Stomach (tissue), 8 donors: ENCODE measurements at regions not wholly inside any gene's neighbourhood (a gene's known extent, or its start where the extent isn't known, plus 50 kb on each side); places are given as distances from the start of the nearest gene placed in this dataset.
A peak's percentile ranks its signal among the peaks of the same experiment; 100 is the strongest.

Experiments used
- DNase-seq, 2 donors: peaks; one replicate each; pipeline versions ENCODE4 v3.0.0 to v3.0.0-alpha.2; 2013 to 2019
- H3K27ac ChIP-seq, 5 donors: fragments of 200-600 bp in 4 of 5; sonication (generic) in 4 of 5; one replicate each; pipeline ENCODE4 v1.5.1; 2013 to 2019; ENCODE audit warnings: mild to moderate bottlenecking in 1 of 5, moderate library complexity in 1 of 5
- H3K27me3 ChIP-seq, 3 donors: fragments of 200-600 bp; sonication (generic); one replicate each; pipeline ENCODE4 v1.5.1; 2017 to 2019; ENCODE audit warnings: mixed run types in 1 of 3
- H3K36me3 ChIP-seq, 4 donors: fragments of 200-600 bp; sonication (generic); 1 replicate in 3 of 4; 2 replicates in 1 of 4; pipeline ENCODE4 v1.5.1; 2016 to 2019
- H3K4me1 ChIP-seq, 4 donors: fragments of 200-600 bp; sonication (generic); one replicate each; pipeline ENCODE4 v1.5.1; 2016 to 2019
- H3K4me3 ChIP-seq, 4 donors: fragments of 200-600 bp; sonication (generic) in 3 of 4; one replicate each; pipeline ENCODE4 v1.5.1; 2016 to 2019; ENCODE audit warnings: mild to moderate bottlenecking in 1 of 4
- H3K9me3 ChIP-seq, 4 donors: fragments of 200-600 bp; sonication (generic); one replicate each; pipeline ENCODE4 v1.5.1; 2016 to 2019
- EP300 ChIP-seq: sonication (generic); formaldehyde crosslinking; IDR thresholded peaks from one replicate; pipeline ENCODE4 v1.6.1; 2017; ENCODE audit warnings: antibody characterized with exemption
- POLR2A ChIP-seq, 4 donors: fragments of 450-650 bp; IDR thresholded peaks; one replicate each; pipeline ENCODE4 v1.6.1; 2016; ENCODE audit warnings: antibody characterized with exemption in 4 of 4, control low read depth in 2 of 4, mild to moderate bottlenecking in 1 of 4, moderate library complexity in 1 of 4
- POLR2AphosphoS5 ChIP-seq, 3 donors: sonication (generic); formaldehyde crosslinking; IDR thresholded peaks; one replicate each; pipeline ENCODE4 v1.6.1; 2016; ENCODE audit warnings: antibody characterized with exemption in 3 of 3
- WGBS, 5 donors: extraction: QIAGEN DNeasy Blood & Tissue Kit in 3 of 5; methylation state at CpG; one replicate each; pipeline versions ENCODE4 v1.1.5 to v1.1.7; 2013 to 2018; 5-methylcytosine and 5-hydroxymethylcytosine counted together
- intact Hi-C: fragments of 100-400 bp; cut with DNase I; formaldehyde crosslinking; loops from one replicate; pipeline ENCODE4 v1.15.1; 2023; ENCODE audit warnings: low total_unique reads
- TF ChIP-seq, protein P1 (sequence below), 7 experiments: fragments of 450-650 bp in 4 of 7; fragments of 200-600 bp in 3 of 7; sonication (generic) in 3 of 7; IDR thresholded peaks; one replicate each; pipeline ENCODE4 v1.5.1; 2016 to 2019; ENCODE audit warnings: antibody characterized with exemption in 7 of 7, control low read depth in 2 of 7, mild to moderate bottlenecking in 1 of 7
- donor health status: healthy with polysubstance abuse.
- donor health status: Bipolar disorder and iron deficiency.
- donor health status: healthy.

DNA sequence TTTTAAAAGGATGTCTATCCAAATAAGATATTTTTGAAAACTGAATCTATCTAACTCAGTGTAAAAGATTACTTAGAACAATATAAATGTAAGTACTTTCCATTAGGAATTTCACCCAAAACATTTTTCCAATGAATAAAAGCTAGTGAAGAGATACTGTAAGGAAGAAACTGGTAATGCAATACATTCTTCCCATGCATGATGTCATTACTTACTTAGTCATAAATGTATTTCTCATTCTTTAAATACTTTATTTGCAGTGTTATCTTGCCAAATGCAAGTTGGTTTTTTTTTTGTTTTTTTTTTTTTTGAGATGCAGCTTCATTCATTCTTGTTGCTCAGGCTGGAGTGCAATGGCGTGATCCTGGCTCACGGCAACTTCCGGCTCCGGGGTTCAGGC, 265.6 kb downstream of the PHF14 start:
- intact Hi-C loops, result no loop called here

DNA sequence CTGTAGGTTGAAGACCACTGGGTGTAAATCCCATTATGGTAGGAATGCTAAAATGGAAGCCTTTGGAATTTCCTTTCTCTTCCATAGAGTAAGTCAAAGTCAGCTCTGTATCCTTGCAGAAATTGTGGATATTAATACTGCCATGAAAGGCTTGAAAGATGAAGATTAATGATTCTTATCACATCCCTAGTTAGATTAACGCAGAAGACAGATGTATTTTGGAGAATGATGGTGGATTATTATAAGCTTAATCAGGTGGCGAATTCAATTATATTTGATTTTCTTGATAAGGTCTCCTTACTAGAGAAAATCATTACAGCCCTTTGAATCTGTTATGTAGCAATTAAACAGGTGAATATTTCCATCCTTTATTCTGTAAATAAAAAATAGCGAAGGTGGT, 270.1 kb downstream of the PHF14 start:
- no peak overlapping the region for H3K27ac ChIP-seq
- no peaks in the 10 kb centered on the region for H3K9me3 ChIP-seq
- no peaks in the 10 kb centered on the region for H3K27me3 ChIP-seq
- WGBS, 5 donors, result 87 to 98% (median 93%) methylated on average over 3 of the region's 3 CpGs
- no peak overlapping the region for H3K4me3 ChIP-seq
- TF ChIP-seq POLR2AphosphoS5 (IDR thresholded peaks at IDR 0.05), result no peak
- no peak for TF ChIP-seq EP300
- TF ChIP-seq POLR2A (IDR thresholded peaks at IDR 0.05), result no peak
- TF ChIP-seq, protein P1, sequence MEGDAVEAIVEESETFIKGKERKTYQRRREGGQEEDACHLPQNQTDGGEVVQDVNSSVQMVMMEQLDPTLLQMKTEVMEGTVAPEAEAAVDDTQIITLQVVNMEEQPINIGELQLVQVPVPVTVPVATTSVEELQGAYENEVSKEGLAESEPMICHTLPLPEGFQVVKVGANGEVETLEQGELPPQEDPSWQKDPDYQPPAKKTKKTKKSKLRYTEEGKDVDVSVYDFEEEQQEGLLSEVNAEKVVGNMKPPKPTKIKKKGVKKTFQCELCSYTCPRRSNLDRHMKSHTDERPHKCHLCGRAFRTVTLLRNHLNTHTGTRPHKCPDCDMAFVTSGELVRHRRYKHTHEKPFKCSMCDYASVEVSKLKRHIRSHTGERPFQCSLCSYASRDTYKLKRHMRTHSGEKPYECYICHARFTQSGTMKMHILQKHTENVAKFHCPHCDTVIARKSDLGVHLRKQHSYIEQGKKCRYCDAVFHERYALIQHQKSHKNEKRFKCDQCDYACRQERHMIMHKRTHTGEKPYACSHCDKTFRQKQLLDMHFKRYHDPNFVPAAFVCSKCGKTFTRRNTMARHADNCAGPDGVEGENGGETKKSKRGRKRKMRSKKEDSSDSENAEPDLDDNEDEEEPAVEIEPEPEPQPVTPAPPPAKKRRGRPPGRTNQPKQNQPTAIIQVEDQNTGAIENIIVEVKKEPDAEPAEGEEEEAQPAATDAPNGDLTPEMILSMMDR (IDR thresholded peaks at IDR 0.05), result no peak
- DNase-seq, result no peak
- no peaks in the 10 kb centered on the region for H3K36me3 ChIP-seq
- no peaks in the 10 kb centered on the region for H3K4me1 ChIP-seq
- intact Hi-C loops, result no loop called here

More for the DNA sequence above, 265.6 kb downstream of the PHF14 start:
- peak in 1 of 2 donors; percentile 21 for DNase-seq
- TF ChIP-seq, protein P1 (IDR thresholded peaks at IDR 0.05), result no peak
- TF ChIP-seq POLR2AphosphoS5 (IDR thresholded peaks at IDR 0.05) (no peak), EP300 (no peak), POLR2A (IDR thresholded peaks at IDR 0.05) (no peak)
- Histone ChIP-seq H3K27ac (no peak overlapping the region), H3K27me3 (no peaks in the 10 kb centered on the region), H3K4me3 (no peak overlapping the region), H3K4me1 (peaks cover 0 to 28% (median 12%) of the 10 kb centered on the region in 4 donors), H3K9me3 (no peaks in the 10 kb centered on the region), H3K36me3 (no peaks in the 10 kb centered on the region)
- WGBS, 5 donors, result 69 to 100% (median 97%) methylated on average over 4 of the region's 4 CpGs

DNA sequence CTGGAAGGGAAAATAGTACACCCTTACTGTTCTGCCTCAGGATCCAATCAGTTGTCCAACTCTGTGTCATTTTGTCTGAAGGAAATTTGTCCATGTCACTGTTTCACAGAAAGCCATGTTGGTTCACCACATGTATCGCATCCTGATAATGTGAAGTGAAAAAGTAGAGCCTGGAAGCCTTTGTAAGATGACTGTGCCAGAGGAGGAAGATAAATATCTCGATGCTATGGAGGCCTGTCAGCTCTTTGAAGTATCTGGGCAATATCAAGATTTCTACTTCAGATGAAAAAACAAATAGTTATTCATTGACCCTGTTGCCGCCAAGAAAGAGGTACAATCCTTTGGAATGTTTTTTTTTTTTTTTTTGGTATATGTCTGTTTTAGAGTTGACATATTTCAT, 270.5 kb downstream of the PHF14 start:
- TF ChIP-seq, protein P1 (IDR thresholded peaks at IDR 0.05), result no peak
- TF ChIP-seq POLR2AphosphoS5 (IDR thresholded peaks at IDR 0.05) (no peak), POLR2A (IDR thresholded peaks at IDR 0.05) (no peak), EP300 (no peak)
- 76 to 81% (median 79%) methylated on average over 3 of the region's 3 CpGs for whole genome bisulfite sequencing, 5 donors
- H3K27ac ChIP-seq, result no peak overlapping the region
- H3K4me1 ChIP-seq, result no peaks in the 10 kb centered on the region
- H3K36me3 ChIP-seq, result no peaks in the 10 kb centered on the region
- no peaks in the 10 kb centered on the region for H3K27me3 ChIP-seq
- intact Hi-C loops, result no loop called here
- no peak for DNase-seq
- H3K9me3 ChIP-seq, result no peaks in the 10 kb centered on the region
- no peak overlapping the region for H3K4me3 ChIP-seq

DNA sequence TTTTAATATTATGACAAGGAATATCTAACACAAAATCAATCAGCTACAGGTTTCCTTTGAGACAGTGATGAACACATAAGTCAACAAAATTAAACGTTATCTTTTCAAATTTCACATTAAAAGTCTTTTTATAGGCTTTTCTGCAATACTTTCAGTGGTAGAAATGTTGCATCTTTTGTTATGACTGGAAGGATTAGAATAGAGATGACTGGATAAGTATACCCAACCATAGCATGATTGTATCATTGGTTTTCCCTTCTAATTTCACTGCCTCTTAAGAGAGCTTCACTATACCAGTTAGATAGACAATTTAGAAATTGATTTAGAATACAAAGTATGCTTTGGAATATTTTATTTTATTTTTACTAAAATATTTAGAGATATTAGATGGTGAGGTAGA, 273.9 kb downstream of the PHF14 start:
- 2 to 75% (median 61%) methylated on average over 1 of the region's 1 CpG for WGBS, 5 donors
- TF ChIP-seq EP300, result no peak
- TF ChIP-seq POLR2A (IDR thresholded peaks at IDR 0.05), result no peak
- Histone ChIP-seq H3K4me1 (no peaks in the 10 kb centered on the region), H3K9me3 (no peaks in the 10 kb centered on the region), H3K36me3 (no peaks in the 10 kb centered on the region), H3K27ac (no peak overlapping the region), H3K4me3 (no peak overlapping the region), H3K27me3 (no peaks in the 10 kb centered on the region)
- intact Hi-C loops, result no loop called here
- DNase-seq, result no peak

DNA sequence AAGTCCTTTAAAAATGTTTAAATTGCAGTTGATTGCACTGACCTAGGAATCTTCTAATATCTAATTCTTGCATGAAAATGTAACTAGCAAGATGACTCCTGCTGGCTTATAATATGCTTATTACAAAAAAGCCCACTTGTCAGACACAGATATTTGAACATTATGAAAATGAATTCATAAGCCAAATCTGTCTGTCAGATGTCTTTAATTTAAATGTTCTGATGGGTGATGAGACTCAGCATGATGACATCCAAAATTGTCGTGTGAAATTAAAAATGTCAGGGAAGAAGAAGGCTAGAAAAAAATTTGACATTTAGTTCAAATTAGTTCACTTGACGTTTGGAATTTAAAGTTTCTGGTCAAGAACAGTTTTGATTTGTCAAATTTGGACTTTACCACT, 277.8 kb downstream of the PHF14 start:
- Histone ChIP-seq H3K36me3 (no peaks in the 10 kb centered on the region), H3K27me3 (no peaks in the 10 kb centered on the region), H3K27ac (no peak overlapping the region), H3K4me3 (no peak overlapping the region), H3K9me3 (no peaks in the 10 kb centered on the region), H3K4me1 (no peaks in the 10 kb centered on the region)
- no peak for DNase-seq
- TF ChIP-seq, protein P1 (IDR thresholded peaks at IDR 0.05), result no peak
- TF ChIP-seq POLR2AphosphoS5 (IDR thresholded peaks at IDR 0.05), result no peak
- no peak for TF ChIP-seq EP300
- TF ChIP-seq POLR2A (IDR thresholded peaks at IDR 0.05), result no peak
- intact Hi-C loops, result no loop called here
- WGBS, 5 donors, result 43 to 79% (median 59%) methylated on average over 2 of the region's 2 CpGs
